GM13976 (cell line): ENCODE measurements at regions not wholly inside any gene's neighbourhood (a gene's known extent, or its start where the extent isn't known, plus 50 kb on each side); places are given as distances from the start of the nearest gene placed in this dataset.
"Not testable (repeated sequence)": the region's sequence is repeated elsewhere in the genome, so short reads cannot be mapped to it uniquely, and the experiment has no call there.

ENCODE experiments used
- DNase-seq: peaks from one replicate; pipeline ENCODE4 v3.0.0; 2012; ENCODE audit warnings: low spot score
- CTCF ChIP-seq: IDR thresholded peaks from 2 replicates; pipeline ENCODE4 v1.5.1; 2012; ENCODE audit warnings: borderline replicate concordance, mild to moderate bottlenecking; ENCODE audit not compliant: insufficient read depth; ENCODE audit errors: extremely low read depth, missing control alignments, control extremely low read depth
- in situ Hi-C: fragments of 300-500 bp; cut with MboI; formaldehyde crosslinking; loops from one replicate; pipeline ENCODE4 v1.12.0; 2022; ENCODE audit warnings: low sequenced_read_pairs, mixed read lengths, inconsistent platforms; ENCODE audit not compliant: unreplicated experiment

- DNase-seq = peak; percentile 40
- in situ Hi-C loops = no loop called here
- TF ChIP-seq CTCF = no peak
Measured at GRCh38 chr3:106068795-106069194, 200.0 kb upstream of the CBLB start.

DNA sequence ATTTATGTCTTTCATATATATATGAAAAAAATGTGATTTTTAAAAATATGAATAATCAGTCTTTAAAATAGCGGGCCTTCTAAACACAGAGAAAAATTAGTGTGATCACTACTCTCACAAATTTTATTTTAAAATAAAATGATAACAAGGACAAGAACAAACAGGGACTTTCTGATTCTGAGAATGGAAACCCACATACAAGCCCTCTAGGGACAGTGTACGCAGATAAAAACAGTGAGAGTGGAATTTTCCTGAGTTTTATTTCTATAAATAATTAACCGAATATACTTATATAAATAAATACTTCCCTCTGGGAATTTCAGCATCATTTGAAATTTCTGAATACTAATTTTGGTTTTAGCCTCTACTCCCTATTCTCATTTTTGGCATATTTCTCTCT lies 201.4 kb upstream of the CBLB start:
- no peak for TF ChIP-seq CTCF
- DNase-seq = no peak
- in situ Hi-C loops = no loop called here

DNA sequence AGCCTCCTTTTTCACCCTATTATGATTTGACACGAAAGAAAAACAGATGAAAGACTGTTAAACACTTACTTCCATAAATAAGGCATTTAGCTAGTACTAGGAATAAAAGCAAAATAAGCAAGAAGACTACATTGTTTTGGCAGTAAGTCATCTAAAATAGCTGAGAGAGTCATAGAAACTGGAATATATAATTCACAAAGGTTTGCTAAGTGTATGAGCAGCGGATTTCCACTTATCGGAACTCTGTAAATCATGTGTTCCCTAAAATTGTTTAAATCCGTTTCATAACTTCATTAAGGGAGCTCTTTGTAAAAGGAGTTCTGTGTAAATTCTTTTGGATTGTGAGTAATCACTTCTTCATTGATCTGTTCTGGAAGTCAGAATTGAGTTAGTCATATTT lies 202.5 kb upstream of the CBLB start:
- TF ChIP-seq CTCF = no peak
- in situ Hi-C loops = no loop called here
- DNase-seq = no peak

- DNase-seq, in situ Hi-C loops: not testable (repeated sequence)
Measured at GRCh38 chr3:106072596-106072995, 203.8 kb upstream of the CBLB start.

DNA sequence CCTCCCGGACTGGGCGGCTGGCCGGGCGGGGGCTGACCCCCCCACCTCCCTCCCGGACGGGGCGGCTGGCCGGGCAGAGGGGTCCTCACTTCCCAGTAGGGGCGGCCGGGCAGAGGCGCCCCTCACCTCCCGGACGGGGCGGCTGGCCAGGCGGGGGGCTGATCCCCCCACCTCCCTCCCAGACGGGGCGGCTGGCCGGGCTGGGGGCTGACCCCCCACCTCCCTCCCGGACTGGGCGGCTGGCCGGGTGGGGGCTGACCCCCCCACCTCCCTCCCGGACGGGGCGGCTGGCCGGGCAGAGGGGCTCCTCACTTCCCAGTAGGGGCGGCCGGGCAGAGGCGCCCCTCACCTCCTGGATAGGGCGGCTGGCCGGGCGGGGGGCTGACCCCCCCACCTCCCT lies 205.0 kb upstream of the CBLB start:
- in situ Hi-C loops, DNase-seq: not testable (repeated sequence)

DNA sequence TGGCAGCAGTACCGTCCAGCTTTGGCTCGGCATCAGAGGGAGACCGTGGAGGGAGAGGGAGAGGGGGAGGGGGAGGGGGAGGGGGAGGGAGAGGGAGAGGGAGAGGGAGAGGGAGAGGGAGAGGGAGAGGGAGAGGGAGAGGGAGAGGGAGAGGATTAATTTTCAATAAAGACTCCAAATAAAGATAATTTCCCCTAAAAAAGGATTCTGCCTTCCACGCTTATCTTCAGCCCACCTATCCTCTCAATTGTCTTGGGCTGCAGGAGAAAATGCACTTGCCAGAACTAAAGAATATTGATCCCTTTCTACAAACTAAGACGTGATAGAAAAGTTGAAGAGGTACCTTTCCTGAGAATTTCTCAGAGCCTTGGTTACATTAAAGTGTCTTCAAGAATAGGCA lies 206.9 kb upstream of the CBLB start:
- in situ Hi-C loops, DNase-seq: not testable (repeated sequence)

DNA sequence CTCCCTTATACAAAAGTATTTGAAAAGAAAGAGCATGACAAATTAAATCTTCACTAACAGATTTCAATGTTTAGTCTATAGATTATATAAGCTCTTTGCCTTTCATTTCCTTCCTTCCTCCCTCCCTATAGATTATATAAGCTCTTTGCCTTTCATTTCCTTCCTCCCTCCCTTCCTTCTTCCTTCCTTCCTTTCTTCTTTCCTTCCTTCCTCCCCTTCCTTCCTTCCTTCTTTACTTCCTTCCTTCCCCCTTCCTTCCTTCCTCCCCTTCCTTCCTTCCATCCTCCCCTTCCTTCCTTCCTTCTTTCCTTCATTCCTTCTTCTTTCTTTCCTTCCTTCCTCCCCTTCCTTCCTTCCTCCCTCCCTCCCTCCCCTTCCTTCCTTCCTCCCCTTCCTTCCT lies 209.8 kb upstream of the CBLB start:
- no peak for TF ChIP-seq CTCF
- in situ Hi-C loops = no loop called here
- DNase-seq = no peak

DNA sequence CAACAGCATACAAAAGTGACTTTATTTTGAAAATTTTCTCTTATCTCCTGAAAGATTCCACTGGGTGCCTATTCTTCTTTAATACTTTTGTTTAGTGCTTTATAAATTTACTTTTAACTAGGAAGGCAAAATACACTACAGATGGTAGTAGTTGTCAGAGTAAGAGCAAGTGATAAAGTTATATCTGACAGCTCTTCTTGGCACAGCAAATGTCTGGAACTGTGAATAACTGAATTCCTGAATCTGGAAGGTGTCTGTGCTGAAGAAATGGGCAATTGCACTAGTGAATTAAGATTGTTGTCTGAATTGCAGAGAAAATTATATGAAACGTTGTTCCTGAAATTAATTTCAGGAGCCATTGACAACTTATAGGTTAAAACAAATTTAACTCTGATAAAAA lies 213.8 kb upstream of the CBLB start:
- DNase-seq = no peak
- in situ Hi-C loops = no loop called here
- TF ChIP-seq CTCF = no peak
